ENCODE measurements at regions not wholly inside any gene's neighbourhood (a gene's known extent, or its start where the extent isn't known, plus 50 kb on each side); places are given as distances from the start of the nearest gene placed in this dataset.
"Not testable (repeated sequence)": the region's sequence is repeated elsewhere in the genome, so short reads cannot be mapped to it uniquely, and the experiment has no call there.

DNA sequence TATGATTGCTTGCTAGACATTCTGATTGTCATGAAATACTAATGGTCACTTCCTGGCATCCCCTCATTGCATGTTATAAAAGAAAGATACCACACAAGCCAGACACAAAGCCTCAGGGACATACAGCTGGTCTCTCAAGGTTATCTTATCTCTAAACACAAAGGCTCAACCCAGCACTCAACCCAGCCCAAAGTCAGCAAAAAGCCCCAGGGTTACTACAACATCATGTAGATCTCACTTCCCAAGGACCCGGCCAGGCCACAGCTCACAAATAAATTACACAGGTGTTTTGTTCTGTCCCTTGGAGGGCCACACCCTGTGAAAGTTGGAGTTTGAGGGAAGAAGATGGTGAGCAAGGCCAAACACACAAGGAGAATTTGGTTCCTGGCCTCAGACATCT is 109.7 kb upstream of the BARHL2 start:
- H3K4me3 ChIP-seq (ENCODE audit: low read depth in 1 of 5, low read length in 5 of 5): no peak overlapping the region
- no peak overlapping the region for H3K27ac ChIP-seq (ENCODE audit: low read depth, low read length)
- H3K9me3 ChIP-seq (ENCODE audit: control insufficient read depth in 5 of 5, low read length in 5 of 5): no peaks in the 10 kb centered on the region
- H3K4me1 ChIP-seq (ENCODE audit: control insufficient read depth in 5 of 5, insufficient read depth in 5 of 5, low read length in 5 of 5): no peaks in the 10 kb centered on the region
- no peak overlapping the region for H3K9ac ChIP-seq (ENCODE audit: low read length in 5 of 5)
- no peaks in the 10 kb centered on the region for H3K36me3 ChIP-seq (ENCODE audit: control insufficient read depth in 5 of 5, insufficient read depth in 5 of 5, low read length in 5 of 5)
- H3K27me3 ChIP-seq (ENCODE audit: control insufficient read depth in 5 of 5, insufficient read depth in 4 of 5, low read length in 5 of 5): peaks cover 0 to 4% (median 0%) of the 10 kb centered on the region in 5 donors

DNA sequence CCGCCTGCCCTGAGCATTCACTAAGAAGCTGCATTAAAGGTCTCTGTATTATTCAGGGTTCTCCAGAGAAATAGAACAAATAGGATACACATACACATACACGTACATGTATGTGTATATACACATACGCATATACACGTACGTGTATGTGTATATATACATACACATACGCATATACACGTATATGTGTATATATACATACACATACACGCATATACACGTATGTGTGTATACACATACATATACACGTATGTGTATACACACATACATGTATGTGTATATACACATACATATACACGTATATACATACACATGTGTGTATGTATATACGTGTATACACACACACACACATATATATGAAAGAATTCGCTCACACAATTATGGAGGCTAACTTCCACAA is 108.9 kb upstream of the BARHL2 start:
- no peaks in the 10 kb centered on the region for H3K9me3 ChIP-seq (ENCODE audit: control insufficient read depth in 5 of 5, low read length in 5 of 5)
- no peak overlapping the region for H3K4me3 ChIP-seq (ENCODE audit: low read depth in 1 of 5, low read length in 5 of 5)
- H3K36me3 ChIP-seq (ENCODE audit: control insufficient read depth in 5 of 5, insufficient read depth in 5 of 5, low read length in 5 of 5): no peaks in the 10 kb centered on the region
- peaks cover 0 to 2% (median 0%) of the 10 kb centered on the region in 5 donors for H3K27me3 ChIP-seq (ENCODE audit: control insufficient read depth in 5 of 5, insufficient read depth in 4 of 5, low read length in 5 of 5)
- H3K27ac ChIP-seq (ENCODE audit: low read depth, low read length): no peak overlapping the region
- no peak overlapping the region for H3K9ac ChIP-seq (ENCODE audit: low read length in 5 of 5)
- H3K4me1 ChIP-seq (ENCODE audit: control insufficient read depth in 5 of 5, insufficient read depth in 5 of 5, low read length in 5 of 5): no peaks in the 10 kb centered on the region

DNA sequence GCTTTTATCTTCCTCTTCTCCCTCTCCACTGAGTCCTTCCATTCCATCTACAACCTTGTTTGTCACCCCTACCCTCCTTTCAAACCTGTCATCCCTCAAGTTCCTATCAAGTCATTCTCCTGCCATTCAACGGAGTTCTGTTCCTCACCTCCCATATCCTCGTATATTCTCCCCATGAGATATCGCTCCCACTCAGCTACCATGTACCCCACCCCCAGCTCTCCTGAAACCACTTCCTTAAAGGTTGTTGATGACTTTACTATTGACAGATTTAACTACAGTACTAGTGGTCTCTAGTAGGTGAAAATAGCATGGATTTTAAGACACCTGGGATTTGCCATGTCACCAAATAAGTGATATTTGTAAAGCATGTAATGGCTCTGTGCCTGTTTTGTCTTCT is 107.4 kb upstream of the BARHL2 start:
- Histone ChIP-seq H3K27ac (ENCODE audit: low read depth, low read length) (no peak overlapping the region), H3K4me1 (ENCODE audit: control insufficient read depth in 5 of 5, insufficient read depth in 5 of 5, low read length in 5 of 5) (no peaks in the 10 kb centered on the region), H3K27me3 (ENCODE audit: control insufficient read depth in 5 of 5, insufficient read depth in 4 of 5, low read length in 5 of 5) (no peaks in the 10 kb centered on the region), H3K4me3 (ENCODE audit: low read depth in 1 of 5, low read length in 5 of 5) (no peak overlapping the region), H3K9ac (ENCODE audit: low read length in 5 of 5) (no peak overlapping the region), H3K36me3 (ENCODE audit: control insufficient read depth in 5 of 5, insufficient read depth in 5 of 5, low read length in 5 of 5) (no peaks in the 10 kb centered on the region), H3K9me3 (ENCODE audit: control insufficient read depth in 5 of 5, low read length in 5 of 5) (no peaks in the 10 kb centered on the region)

- Histone ChIP-seq H3K4me1 (ENCODE audit: control insufficient read depth in 5 of 5, insufficient read depth in 5 of 5, low read length in 5 of 5) (no peaks in the 10 kb centered on the region), H3K27me3 (ENCODE audit: control insufficient read depth in 5 of 5, insufficient read depth in 4 of 5, low read length in 5 of 5) (no peaks in the 10 kb centered on the region), H3K9me3 (ENCODE audit: control insufficient read depth in 5 of 5, low read length in 5 of 5) (no peaks in the 10 kb centered on the region), H3K4me3 (ENCODE audit: low read depth in 1 of 5, low read length in 5 of 5) (no peak overlapping the region), H3K36me3 (ENCODE audit: control insufficient read depth in 5 of 5, insufficient read depth in 5 of 5, low read length in 5 of 5) (no peaks in the 10 kb centered on the region), H3K9ac (ENCODE audit: low read length in 5 of 5) (no peak overlapping the region), H3K27ac (ENCODE audit: low read depth, low read length) (no peak overlapping the region)
These were observed 106.6 kb upstream of the BARHL2 start for GRCh38 chr1:90823686-90824085.

GRCh38 chr1:90821788-90822359 is 104.8 kb upstream of the BARHL2 start:
- no peak overlapping the region for H3K27ac ChIP-seq (ENCODE audit: low read depth, low read length)
- H3K9me3 ChIP-seq (ENCODE audit: control insufficient read depth in 5 of 5, low read length in 5 of 5): no peaks in the 10 kb centered on the region

GRCh38 chr1:90821152-90821787 is 104.2 kb upstream of the BARHL2 start:
- no peak overlapping the region for H3K9ac ChIP-seq (ENCODE audit: low read length in 5 of 5)
- H3K27me3 ChIP-seq (ENCODE audit: control insufficient read depth in 5 of 5, insufficient read depth in 4 of 5, low read length in 5 of 5): no peaks in the 10 kb centered on the region
- H3K4me1 ChIP-seq (ENCODE audit: control insufficient read depth in 5 of 5, insufficient read depth in 5 of 5, low read length in 5 of 5): no peaks in the 10 kb centered on the region
- H3K4me3 ChIP-seq (ENCODE audit: low read depth in 1 of 5, low read length in 5 of 5): no peak overlapping the region
- H3K36me3 ChIP-seq (ENCODE audit: control insufficient read depth in 5 of 5, insufficient read depth in 5 of 5, low read length in 5 of 5): no peaks in the 10 kb centered on the region
- H3K9me3 ChIP-seq (ENCODE audit: control insufficient read depth in 5 of 5, low read length in 5 of 5): no peaks in the 10 kb centered on the region
- no peak overlapping the region for H3K27ac ChIP-seq (ENCODE audit: low read depth, low read length)

More at GRCh38 chr1:90821788-90822359, 104.8 kb upstream of the BARHL2 start:
- Histone ChIP-seq H3K4me3 (ENCODE audit: low read depth in 1 of 5, low read length in 5 of 5) (no peak overlapping the region), H3K27me3 (ENCODE audit: control insufficient read depth in 5 of 5, insufficient read depth in 4 of 5, low read length in 5 of 5) (no peaks in the 10 kb centered on the region), H3K4me1 (ENCODE audit: control insufficient read depth in 5 of 5, insufficient read depth in 5 of 5, low read length in 5 of 5) (no peaks in the 10 kb centered on the region), H3K36me3 (ENCODE audit: control insufficient read depth in 5 of 5, insufficient read depth in 5 of 5, low read length in 5 of 5) (no peaks in the 10 kb centered on the region), H3K9ac (ENCODE audit: low read length in 5 of 5) (no peak overlapping the region)

GRCh38 chr1:90820745-90821144 is 103.6 kb upstream of the BARHL2 start:
- Histone ChIP-seq H3K36me3 (ENCODE audit: control insufficient read depth in 5 of 5, insufficient read depth in 5 of 5, low read length in 5 of 5) (no peaks in the 10 kb centered on the region), H3K27me3 (ENCODE audit: control insufficient read depth in 5 of 5, insufficient read depth in 4 of 5, low read length in 5 of 5) (no peaks in the 10 kb centered on the region), H3K9me3 (ENCODE audit: control insufficient read depth in 5 of 5, low read length in 5 of 5) (no peaks in the 10 kb centered on the region), H3K27ac (ENCODE audit: low read depth, low read length) (no peak overlapping the region), H3K4me1 (ENCODE audit: control insufficient read depth in 5 of 5, insufficient read depth in 5 of 5, low read length in 5 of 5) (no peaks in the 10 kb centered on the region), H3K4me3 (ENCODE audit: low read depth in 1 of 5, low read length in 5 of 5) (no peak overlapping the region), H3K9ac (ENCODE audit: low read length in 5 of 5) (no peak overlapping the region)

DNA sequence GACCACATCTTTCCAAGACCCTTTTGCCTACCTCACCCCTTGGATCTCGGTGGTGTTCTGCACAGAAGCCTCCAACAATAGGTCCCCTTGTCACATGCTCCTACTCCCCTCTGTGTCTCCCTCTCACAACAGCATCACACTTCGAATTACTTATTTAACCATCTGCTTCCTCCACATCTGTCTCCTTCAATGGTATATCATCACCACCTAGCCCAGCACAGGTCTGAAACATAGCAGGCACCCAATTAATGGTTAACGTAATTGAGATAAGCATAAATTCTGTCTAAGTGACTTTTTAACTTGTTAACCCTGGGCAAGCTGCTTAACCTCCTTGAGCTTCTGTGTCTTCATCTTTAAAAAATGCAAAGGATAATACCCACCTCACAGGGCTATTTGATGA is 100.3 kb upstream of the BARHL2 start:
- H3K36me3 ChIP-seq (ENCODE audit: control insufficient read depth in 5 of 5, insufficient read depth in 5 of 5, low read length in 5 of 5): no peaks in the 10 kb centered on the region
- no peaks in the 10 kb centered on the region for H3K4me1 ChIP-seq (ENCODE audit: control insufficient read depth in 5 of 5, insufficient read depth in 5 of 5, low read length in 5 of 5)
- no peak overlapping the region for H3K9ac ChIP-seq (ENCODE audit: low read length in 5 of 5)
- no peaks in the 10 kb centered on the region for H3K9me3 ChIP-seq (ENCODE audit: control insufficient read depth in 5 of 5, low read length in 5 of 5)
- H3K27ac ChIP-seq (ENCODE audit: low read depth, low read length): no peak overlapping the region
- no peaks in the 10 kb centered on the region for H3K27me3 ChIP-seq (ENCODE audit: control insufficient read depth in 5 of 5, insufficient read depth in 4 of 5, low read length in 5 of 5)
- no peak overlapping the region for H3K4me3 ChIP-seq (ENCODE audit: low read depth in 1 of 5, low read length in 5 of 5)

DNA sequence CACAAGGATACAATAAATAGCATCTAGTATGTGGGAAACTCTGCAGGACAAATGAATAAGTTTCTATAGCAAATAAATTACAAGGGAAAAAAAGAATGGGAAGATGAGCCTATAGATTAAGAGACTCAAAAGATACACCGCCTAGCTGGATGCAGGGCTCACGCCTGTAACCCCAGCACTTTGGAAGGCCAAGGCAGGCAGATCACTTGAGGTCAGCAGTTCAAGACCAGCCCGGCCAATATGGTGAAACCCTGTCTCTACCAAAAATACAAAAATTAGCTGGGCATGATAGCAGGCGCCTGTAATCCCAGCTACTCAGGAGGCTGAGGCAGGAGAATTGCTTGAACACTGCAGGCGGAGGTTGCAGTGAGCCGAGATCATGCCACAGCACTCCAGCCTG is 95.1 kb upstream of the BARHL2 start:
- not testable (repeated sequence) for H3K27me3 ChIP-seq (ENCODE audit: control insufficient read depth in 5 of 5, insufficient read depth in 4 of 5, low read length in 5 of 5); H3K4me3 ChIP-seq (ENCODE audit: low read depth in 1 of 5, low read length in 5 of 5); H3K36me3 ChIP-seq (ENCODE audit: control insufficient read depth in 5 of 5, insufficient read depth in 5 of 5, low read length in 5 of 5); H3K9ac ChIP-seq (ENCODE audit: low read length in 5 of 5); H3K27ac ChIP-seq (ENCODE audit: low read depth, low read length); H3K4me1 ChIP-seq (ENCODE audit: control insufficient read depth in 5 of 5, insufficient read depth in 5 of 5, low read length in 5 of 5); H3K9me3 ChIP-seq (ENCODE audit: control insufficient read depth in 5 of 5, low read length in 5 of 5)

DNA sequence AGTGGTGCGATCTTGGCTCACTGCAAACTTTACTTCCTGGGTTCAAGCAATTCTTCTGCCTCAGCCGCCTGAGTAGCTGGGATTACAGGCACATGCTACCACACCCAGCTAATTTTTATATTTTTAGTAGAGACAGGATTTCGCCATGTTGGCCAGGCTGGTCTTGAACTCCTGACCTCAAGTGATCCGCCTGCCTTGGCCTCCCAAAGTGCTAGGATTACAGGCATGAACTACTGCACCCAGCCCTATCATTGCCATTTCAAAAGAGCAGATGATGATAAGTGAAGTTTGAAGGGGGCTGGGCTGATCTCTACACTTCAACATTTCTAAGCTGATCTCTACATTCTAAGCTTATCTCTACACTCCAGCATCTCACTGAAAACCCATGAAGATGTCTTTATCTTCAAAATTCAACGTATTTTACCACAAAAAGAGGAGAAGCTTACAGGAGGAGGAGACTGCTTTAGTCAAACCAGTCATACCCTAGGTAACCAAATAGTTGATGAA is 94.4 kb upstream of the BARHL2 start:
- not testable (repeated sequence) for H3K27ac ChIP-seq (ENCODE audit: low read depth, low read length); H3K4me1 ChIP-seq (ENCODE audit: control insufficient read depth in 5 of 5, insufficient read depth in 5 of 5, low read length in 5 of 5); H3K36me3 ChIP-seq (ENCODE audit: control insufficient read depth in 5 of 5, insufficient read depth in 5 of 5, low read length in 5 of 5); H3K4me3 ChIP-seq (ENCODE audit: low read depth in 1 of 5, low read length in 5 of 5); H3K9ac ChIP-seq (ENCODE audit: low read length in 5 of 5); H3K27me3 ChIP-seq (ENCODE audit: control insufficient read depth in 5 of 5, insufficient read depth in 4 of 5, low read length in 5 of 5); H3K9me3 ChIP-seq (ENCODE audit: control insufficient read depth in 5 of 5, low read length in 5 of 5)
